Tibial nerve (tissue), 4 donors: ENCODE measurements at regions not wholly inside any gene's neighbourhood (a gene's known extent, or its start where the extent isn't known, plus 50 kb on each side); places are given as distances from the start of the nearest gene placed in this dataset.

Experiments used
- EP300 ChIP-seq, 2 donors: sonication (generic); formaldehyde crosslinking; IDR thresholded peaks; one replicate each; pipeline ENCODE4 v1.6.1; 2017; ENCODE audit warnings: antibody characterized with exemption in 2 of 2, mild to moderate bottlenecking in 1 of 2
- TF ChIP-seq, protein P1 (sequence below), 5 experiments: fragments of 200-600 bp in 3 of 5; fragments of 450-650 bp in 2 of 5; sonication (generic) in 3 of 5; IDR thresholded peaks; one replicate each; pipeline ENCODE4 v1.5.1; 2016 to 2019; ENCODE audit warnings: antibody characterized with exemption in 5 of 5, mild to moderate bottlenecking in 3 of 5, moderate library complexity in 2 of 5

DNA sequence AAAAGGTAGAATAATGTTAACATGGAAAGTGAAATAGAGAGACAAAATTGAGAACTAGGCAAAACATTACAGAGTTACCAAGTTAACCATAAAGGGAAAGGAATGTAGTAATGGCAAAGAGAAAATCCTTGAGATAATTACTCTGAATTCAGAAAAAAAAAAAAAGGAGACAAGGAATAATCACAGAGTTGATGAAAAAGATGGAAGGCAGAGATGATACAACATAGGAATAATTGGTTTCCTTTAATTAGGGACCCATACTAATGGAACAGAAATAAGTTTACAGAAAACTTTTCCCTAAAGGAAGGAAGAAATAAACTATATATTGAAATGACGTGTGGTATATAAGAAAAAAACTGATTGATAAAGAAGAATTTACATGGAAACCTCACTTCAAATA, 254.1 kb upstream of the FBXL7 start:
- TF ChIP-seq, protein P1, sequence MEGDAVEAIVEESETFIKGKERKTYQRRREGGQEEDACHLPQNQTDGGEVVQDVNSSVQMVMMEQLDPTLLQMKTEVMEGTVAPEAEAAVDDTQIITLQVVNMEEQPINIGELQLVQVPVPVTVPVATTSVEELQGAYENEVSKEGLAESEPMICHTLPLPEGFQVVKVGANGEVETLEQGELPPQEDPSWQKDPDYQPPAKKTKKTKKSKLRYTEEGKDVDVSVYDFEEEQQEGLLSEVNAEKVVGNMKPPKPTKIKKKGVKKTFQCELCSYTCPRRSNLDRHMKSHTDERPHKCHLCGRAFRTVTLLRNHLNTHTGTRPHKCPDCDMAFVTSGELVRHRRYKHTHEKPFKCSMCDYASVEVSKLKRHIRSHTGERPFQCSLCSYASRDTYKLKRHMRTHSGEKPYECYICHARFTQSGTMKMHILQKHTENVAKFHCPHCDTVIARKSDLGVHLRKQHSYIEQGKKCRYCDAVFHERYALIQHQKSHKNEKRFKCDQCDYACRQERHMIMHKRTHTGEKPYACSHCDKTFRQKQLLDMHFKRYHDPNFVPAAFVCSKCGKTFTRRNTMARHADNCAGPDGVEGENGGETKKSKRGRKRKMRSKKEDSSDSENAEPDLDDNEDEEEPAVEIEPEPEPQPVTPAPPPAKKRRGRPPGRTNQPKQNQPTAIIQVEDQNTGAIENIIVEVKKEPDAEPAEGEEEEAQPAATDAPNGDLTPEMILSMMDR (IDR thresholded peaks at IDR 0.05), result no peak
- TF ChIP-seq EP300 (IDR thresholded peaks at IDR 0.05), result no peak
